ENCODE measurements at regions not wholly inside any gene's neighbourhood (a gene's known extent, or its start where the extent isn't known, plus 50 kb on each side); places are given as distances from the start of the nearest gene placed in this dataset.

- Histone ChIP-seq H3K27ac (ENCODE audit: extremely low read depth, low read depth, low read length) (no peak overlapping the region), H3K4me1 (ENCODE audit: control insufficient read depth, insufficient read depth, low read length) (no peaks in the 10 kb centered on the region), H3K4me3 (ENCODE audit: low read depth, low read length) (no peak overlapping the region), H3K36me3 (ENCODE audit: control insufficient read depth in 2 of 2, insufficient read depth in 1 of 2, low read length in 2 of 2) (no peaks in the 10 kb centered on the region), H3K9me3 (ENCODE audit: control insufficient read depth, insufficient read depth, low read depth, low read length) (no peaks in the 10 kb centered on the region)
- POLR2A ChIA-PET = no interaction called here
- CTCF ChIA-PET = no interaction called here
- TF ChIP-seq ZNF362 (tag by site-specific recombination; IDR thresholded peaks at IDR 0.05) (no peak), ZNF184 (tag by site-specific recombination; IDR thresholded peaks at IDR 0.05) (no peak), ZNF776 (tag by site-specific recombination; IDR thresholded peaks at IDR 0.05; ENCODE audit: borderline replicate concordance) (no peak), ZNF561 (tag by site-specific recombination; IDR thresholded peaks at IDR 0.05; ENCODE audit: borderline replicate concordance) (no peak), SALL2 (tag by site-specific recombination; IDR thresholded peaks at IDR 0.05; ENCODE audit: borderline replicate concordance) (no peak), ZNF341 (tag by site-specific recombination; IDR thresholded peaks at IDR 0.05; ENCODE audit: low read depth) (no peak), ZNF449 (tag by site-specific recombination; IDR thresholded peaks at IDR 0.05) (no peak), ZBTB8A (tag by site-specific recombination; IDR thresholded peaks at IDR 0.05) (no peak), FEZF1 (tag by site-specific recombination; IDR thresholded peaks at IDR 0.05) (no peak), ZNF837 (tag by site-specific recombination; IDR thresholded peaks at IDR 0.05) (no peak), ZNF138 (tag by site-specific recombination; IDR thresholded peaks at IDR 0.05; ENCODE audit: borderline replicate concordance) (no peak), ZNF335 (tag by site-specific recombination; conservative IDR thresholded peaks at IDR 0.05) (no peak), ZNF704 (tag by site-specific recombination; IDR thresholded peaks at IDR 0.05) (no peak), ZFHX2 (tag by site-specific recombination; conservative IDR thresholded peaks at IDR 0.05) (no peak), ZNF660 (tag by site-specific recombination; IDR thresholded peaks at IDR 0.05) (no peak)
These were observed 2034.6 kb upstream of the ACO1 start for GRCh38 chr9:30349526-30350513.

GRCh38 chr9:30356221-30356620, 2028.2 kb upstream of the ACO1 start:
- H3K9me3 ChIP-seq (ENCODE audit: control insufficient read depth, insufficient read depth, low read depth, low read length) = no peaks in the 10 kb centered on the region
- TF ChIP-seq ZNF76 (tag by site-specific recombination; IDR thresholded peaks at IDR 0.05; ENCODE audit: borderline replicate concordance, low read depth) = no peak
- no peak for TF ChIP-seq ZBTB20 (tag by site-specific recombination; IDR thresholded peaks at IDR 0.05)
- no peak for TF ChIP-seq ZNF24 (tag by site-specific recombination; IDR thresholded peaks at IDR 0.05)
- no peak for TF ChIP-seq HOXD13 (CRISPR knock-in tag; IDR thresholded peaks at IDR 0.05; ENCODE audit: borderline replicate concordance)
- TF ChIP-seq ZNF830 (tag by site-specific recombination; IDR thresholded peaks at IDR 0.05; ENCODE audit: low read depth) = no peak
- no peak for TF ChIP-seq GFI1B (tag by site-specific recombination; IDR thresholded peaks at IDR 0.05)
- no peak for TF ChIP-seq ZFP3 (tag by site-specific recombination; IDR thresholded peaks at IDR 0.05; ENCODE audit: low read depth)
- no peak for TF ChIP-seq ZNF596 (tag by site-specific recombination; IDR thresholded peaks at IDR 0.05)
- no peak for TF ChIP-seq ZNF112 (tag by site-specific recombination; IDR thresholded peaks at IDR 0.05)
- CTCF ChIA-PET = no interaction called here
- no peaks in the 10 kb centered on the region for H3K36me3 ChIP-seq (ENCODE audit: control insufficient read depth in 2 of 2, insufficient read depth in 1 of 2, low read length in 2 of 2)
- POLR2A ChIA-PET = no interaction called here
- H3K27ac ChIP-seq (ENCODE audit: extremely low read depth, low read depth, low read length) = no peak overlapping the region
- H3K4me1 ChIP-seq (ENCODE audit: control insufficient read depth, insufficient read depth, low read length) = no peaks in the 10 kb centered on the region
- no peak overlapping the region for H3K4me3 ChIP-seq (ENCODE audit: low read depth, low read length)

Measured in HEK293 (cell line).